ENCODE measurements at regions not wholly inside any gene's neighbourhood (a gene's known extent, or its start where the extent isn't known, plus 50 kb on each side); places are given as distances from the start of the nearest gene placed in this dataset.

DNA sequence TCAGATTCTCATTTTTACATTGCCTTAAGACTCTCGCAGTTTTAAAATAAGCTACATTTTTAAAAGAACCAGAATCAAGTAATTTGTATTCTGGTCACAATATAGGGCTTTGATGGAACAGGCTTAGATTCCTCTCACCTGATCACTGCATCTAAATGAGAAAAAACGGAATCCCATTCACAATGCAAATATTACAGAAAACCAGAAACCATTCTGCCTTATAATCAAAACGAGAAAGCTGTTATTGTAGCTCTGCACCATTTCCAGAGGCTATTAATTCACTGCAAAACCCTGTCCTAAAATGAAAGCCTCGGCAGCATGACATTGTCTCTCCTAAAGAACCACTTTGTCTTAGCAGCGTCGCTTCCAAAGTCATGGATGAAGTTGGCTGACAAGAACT, 116.1 kb upstream of the ZNF366 start:
- no peak for DNase-seq (ENCODE audit: low read depth in 3 of 3, low spot score in 2 of 3)

DNA sequence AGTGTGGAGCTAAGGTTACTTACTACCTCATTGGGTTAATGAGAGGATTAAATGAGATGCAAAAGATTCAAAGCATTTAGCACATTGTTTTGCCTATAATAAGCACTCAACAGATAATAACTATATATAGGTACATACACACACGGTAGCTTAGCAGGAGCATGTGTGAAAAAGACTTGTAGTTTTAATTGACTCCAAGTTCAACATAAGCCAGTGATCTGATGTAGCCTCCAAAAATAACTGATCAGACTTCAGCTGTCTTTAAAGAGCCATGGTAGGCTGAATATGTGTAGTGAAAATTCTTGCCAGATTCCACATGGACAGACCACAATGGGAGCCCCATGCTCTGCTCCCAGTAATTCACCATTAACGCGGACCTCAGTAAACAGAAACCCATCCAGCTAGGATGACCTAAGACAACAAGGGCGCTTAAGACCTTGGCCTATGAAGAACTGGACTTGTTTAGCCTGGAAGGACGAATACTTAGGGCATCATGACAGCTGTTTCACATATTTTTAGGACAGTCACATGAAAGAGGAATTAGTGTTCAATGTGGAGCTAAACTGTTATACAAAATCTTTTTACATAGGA, 115.1 kb upstream of the ZNF366 start:
- no peak for DNase-seq (ENCODE audit: low read depth in 3 of 3, low spot score in 2 of 3)

DNA sequence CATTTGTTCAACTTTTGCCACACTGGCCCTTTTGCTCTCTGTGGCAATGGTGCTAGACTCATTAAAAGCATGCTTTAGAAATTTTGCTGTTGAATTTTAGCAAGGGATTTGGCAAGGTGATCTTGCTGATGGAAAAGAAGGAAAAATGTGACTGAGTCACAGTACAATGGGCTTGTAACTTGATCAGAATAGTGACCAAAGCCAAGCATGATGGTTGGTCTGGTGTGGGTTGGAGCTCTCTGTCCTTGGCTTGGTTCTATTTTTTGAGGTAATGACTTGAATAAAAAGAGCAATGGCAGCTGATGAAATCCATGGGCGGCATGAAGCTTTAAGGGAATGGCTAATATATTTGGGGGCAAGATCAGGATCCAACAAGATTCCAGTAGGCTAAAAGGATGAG, 114.4 kb upstream of the ZNF366 start:
- no peak for DNase-seq (ENCODE audit: low read depth in 3 of 3, low spot score in 2 of 3)

DNA sequence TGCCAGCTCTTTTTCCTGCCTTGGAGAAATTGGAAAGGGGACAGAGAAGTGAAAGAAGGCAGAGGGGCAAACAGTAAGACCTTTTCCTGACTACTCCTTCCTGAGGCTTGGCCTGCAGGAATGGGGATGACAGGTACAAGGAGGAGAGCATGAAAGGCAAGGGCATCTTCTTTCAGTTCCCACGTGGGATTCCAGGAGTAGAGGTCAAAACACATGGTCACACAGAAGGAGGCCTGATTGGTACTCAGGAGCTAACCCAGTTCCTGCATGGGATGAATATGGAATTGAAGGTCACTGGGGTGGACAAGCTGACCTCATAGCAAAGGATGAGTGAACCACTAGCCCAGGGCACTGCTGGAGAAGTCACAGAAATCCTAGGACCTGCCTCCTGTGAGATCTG, 112.5 kb upstream of the ZNF366 start:
- no peak for DNase-seq (ENCODE audit: low read depth in 3 of 3, low spot score in 2 of 3)

DNA sequence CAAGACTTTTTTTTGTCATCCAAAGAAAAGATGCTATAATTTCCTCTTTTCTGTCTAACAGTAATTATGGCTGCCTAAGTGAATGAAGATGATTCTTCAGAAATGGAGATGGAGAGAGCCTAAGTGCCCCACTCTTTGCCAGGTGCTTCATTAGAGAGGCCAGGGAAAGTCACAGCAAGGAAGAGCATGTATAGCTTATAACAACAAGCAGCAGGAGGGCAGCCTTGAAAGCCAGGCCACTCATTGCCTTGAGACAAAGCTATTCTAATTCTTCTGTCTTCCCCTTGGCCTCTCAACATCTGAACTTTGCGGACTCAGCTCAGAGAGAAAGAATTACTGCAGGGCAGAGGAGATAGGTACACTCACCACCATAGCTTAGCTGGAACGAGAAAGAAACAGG, 112.0 kb upstream of the ZNF366 start:
- no peak for DNase-seq (ENCODE audit: low read depth in 3 of 3, low spot score in 2 of 3)

DNA sequence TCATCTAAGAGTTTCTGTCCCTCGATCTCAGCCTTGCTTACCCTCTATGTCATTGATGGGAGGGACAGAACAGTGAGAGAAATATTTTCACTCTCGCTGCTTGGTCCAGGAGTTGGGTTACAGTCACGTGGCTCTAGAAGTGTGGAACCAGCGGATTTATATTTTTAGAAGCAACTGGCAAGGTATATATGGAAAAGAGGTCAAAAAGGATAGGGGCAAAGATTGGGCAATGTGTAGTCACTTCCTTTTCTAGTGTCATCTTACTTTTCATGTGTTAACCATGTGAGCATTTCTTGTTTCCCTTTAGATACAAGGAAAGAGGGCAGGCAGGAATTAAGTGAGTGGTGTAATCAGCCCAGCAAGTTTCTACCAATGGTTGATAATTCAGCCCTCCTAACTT, 111.5 kb upstream of the ZNF366 start:
- DNase-seq (ENCODE audit: low read depth in 3 of 3, low spot score in 2 of 3), result no peak

DNA sequence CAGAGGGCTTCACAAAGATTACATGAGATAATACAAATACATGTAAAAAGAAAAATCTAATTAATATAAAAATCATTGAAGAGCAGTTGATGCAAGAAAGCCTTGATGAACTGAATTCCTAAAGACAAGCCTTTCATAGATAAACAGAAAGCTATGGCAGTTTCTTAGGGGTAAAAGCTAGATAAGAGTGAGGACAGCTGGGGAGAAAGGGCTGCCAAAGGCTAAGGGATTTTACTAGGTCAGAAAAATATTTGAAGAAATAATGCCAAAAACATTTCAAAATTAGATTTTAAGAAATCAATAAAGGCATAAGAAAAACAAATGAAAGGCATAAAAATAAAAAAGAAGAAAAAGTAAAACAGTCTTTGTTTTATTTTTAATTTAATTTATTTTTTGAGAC, 107.9 kb upstream of the ZNF366 start:
- DNase-seq (ENCODE audit: low read depth in 3 of 3, low spot score in 2 of 3), result no peak

DNA sequence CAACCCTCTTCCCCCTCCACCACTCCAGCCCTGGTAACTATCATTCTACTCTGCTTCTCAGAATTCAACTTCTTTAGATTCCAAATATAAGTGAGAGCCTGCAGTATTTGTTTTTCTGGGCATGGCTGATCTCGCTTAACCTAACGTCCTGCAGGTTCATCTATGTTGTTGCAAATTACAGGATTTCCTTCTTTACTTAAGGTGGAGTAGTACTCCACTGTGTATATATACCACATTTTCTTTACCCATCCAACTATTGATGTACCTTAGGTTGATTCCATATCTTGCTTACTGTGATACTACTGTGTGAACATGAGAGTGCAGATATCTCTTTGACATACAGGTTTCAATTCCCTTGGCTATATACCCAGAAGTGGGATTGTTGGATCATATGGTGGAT, 106.3 kb upstream of the ZNF366 start:
- no peak for DNase-seq (ENCODE audit: low read depth in 3 of 3, low spot score in 2 of 3)

DNA sequence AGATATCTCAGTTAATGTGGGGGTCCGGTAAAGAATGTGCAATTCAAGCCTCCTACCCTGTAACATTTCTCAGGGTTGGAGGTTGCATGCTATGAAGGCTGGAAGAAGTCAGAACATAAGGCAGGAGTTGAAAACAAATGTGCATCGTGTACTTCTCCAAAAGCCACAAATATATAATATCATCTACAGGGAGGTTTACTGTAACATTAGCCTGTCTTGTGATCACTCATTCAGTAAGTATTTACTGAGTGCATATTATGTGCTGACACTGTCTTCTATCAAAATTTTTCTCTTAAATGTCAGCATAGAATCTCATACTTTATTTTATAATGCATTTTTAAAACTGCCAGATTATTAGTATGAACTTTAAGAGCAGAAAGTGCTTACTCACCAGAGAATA, 105.6 kb upstream of the ZNF366 start:
- DNase-seq (ENCODE audit: low read depth in 3 of 3, low spot score in 2 of 3), result no peak

DNA sequence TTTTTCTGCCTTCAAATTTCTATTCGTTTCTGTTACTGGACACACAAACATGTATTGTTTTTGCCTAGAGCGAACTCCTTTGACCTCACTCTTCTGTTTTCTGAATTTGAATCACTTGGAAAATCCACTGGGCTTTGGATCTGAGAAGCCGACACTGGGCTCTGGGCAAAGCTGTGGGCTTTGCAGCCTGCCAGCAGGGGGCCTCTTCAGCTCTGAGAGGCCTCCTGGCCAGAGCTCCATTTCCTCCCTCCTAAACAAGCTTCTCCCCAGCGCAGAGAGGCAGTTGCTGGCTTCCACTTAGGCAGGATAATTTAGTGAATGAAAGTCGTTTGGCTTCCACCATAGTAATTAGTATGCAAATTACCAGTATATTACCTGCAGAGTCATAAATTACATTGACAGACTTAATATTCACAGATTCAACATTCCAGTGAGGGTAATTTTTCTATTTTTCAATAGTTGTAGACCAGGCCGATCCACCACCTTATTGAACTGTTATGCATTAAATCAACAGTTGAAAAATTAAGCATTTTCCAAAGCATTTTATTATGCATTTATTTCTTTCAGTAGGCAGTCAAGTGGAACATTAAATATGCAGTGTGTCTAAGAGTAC, 104.0 kb upstream of the ZNF366 start:
- peak in 2 of 3 donors; percentile 36 to 52 for DNase-seq (ENCODE audit: low read depth in 3 of 3, low spot score in 2 of 3)

DNA sequence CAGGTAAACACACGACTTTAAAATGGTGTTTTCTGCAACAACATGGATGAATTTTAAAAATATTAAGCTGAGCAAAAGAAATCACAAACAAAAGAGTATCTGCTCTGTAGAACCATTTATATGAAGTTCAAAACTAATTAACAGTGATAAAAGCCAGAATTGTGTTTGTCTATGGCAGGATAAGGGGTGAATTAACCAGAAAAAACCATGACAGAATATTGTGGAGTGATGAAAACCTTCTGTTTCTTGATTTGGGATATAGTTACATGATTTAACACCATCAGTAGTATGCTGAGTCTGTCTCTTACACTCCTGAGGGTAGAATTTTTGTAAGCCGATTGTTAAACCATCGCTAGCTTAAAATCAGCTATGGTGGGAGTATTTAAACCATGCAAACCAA, 101.7 kb upstream of the ZNF366 start:
- DNase-seq (ENCODE audit: low read depth in 3 of 3, low spot score in 2 of 3), result no peak

DNA sequence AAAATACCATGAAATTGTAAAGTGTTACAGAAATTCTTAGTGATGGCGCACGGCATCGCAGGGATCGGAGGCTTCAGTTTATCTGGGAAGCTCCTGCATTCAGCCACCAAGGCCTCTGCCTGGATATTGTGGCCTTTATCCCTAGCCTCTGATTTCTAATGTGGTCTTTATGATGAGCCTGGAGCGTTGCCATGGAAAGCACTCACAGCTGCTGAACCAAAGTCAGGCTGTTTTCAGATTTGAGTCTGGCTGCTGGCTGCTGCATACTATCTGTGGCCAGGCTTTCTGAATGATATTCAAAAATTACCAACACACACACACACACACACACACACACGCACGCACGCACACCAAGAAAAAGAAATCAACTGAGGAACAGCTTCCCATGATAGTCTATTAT, 101.1 kb upstream of the ZNF366 start:
- DNase-seq (ENCODE audit: low read depth in 3 of 3, low spot score in 2 of 3), result peak in 1 of 3 donors; percentile 29

DNA sequence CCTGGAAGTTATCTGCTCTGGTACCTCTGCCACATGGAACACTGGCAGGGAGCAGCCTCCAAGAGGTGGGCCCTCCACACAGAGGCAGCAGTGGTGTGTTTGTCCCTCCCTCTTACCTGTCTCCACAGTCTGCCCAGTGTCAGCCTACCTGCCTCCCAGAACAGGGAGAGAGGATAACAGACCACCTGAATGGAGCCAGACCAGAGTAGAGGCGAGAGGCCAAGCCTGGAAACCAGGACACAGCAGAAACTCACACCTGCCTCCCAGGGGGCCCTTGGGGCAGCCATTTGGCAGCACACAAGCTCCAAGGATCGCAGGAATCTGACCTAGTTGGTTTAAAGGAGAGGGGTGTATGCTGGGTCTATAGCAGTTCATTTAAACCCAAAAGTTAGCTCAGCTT, 100.2 kb upstream of the ZNF366 start:
- DNase-seq (ENCODE audit: low read depth in 3 of 3, low spot score in 2 of 3), result no peak

DNA sequence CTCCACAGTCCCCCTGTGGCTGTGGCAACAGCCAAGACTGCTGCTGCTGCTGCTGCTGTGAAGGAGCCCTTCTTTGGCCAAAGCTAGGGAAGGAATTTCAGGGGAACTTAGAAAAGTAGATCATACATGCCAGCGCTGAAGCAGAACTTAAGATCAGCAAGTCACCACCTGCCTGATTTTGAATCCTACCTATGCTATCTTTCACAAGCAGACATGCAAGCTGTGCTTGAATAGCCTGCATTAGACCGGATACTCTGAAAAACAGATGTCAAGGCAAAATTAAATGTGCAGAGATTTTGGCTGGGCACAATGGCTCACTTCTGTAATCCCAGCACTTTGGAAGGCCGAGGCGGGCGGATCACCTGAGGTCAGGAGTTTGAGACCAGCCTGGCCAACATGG, 99.3 kb upstream of the ZNF366 start:
- no peak for DNase-seq (ENCODE audit: low read depth in 3 of 3, low spot score in 2 of 3)

DNA sequence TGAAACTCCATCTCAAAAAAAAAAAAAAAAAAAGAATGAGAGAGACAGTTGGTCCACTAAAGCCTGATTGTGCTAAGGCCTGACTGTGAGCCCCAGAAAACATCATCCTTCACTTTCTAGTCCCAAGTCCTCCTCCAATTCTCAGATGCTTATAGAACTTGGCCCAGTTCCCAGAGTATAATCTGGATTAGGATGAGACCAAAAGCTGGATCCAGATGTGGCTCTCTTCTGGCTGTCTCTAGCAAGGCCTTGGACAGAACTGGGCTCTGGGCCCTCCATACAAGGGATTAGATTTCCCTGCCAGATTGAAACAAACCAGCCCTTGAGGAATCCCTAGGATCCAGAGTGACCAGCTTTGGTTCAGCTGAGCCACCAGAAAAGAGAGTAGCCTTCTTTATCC, 98.4 kb upstream of the ZNF366 start:
- no peak for DNase-seq (ENCODE audit: low read depth in 3 of 3, low spot score in 2 of 3)

DNA sequence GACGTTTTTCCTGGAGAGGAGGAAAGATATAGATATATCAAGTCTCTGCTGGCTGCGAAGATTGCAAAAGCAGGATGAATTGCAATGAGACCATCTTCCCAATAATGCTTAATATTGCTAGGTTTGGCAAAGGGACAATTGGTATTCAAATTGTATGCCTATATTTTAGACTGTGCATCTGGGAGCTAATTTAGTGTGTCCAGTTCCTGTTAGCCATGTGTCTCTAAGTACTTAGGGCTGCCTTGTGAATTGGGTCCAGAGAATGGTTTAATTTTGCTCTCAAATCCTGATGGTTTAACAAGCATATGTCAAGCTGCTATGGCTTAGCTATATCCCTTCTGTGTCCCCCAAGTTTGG, 97.6 kb upstream of the ZNF366 start:
- DNase-seq (ENCODE audit: low read depth in 3 of 3, low spot score in 2 of 3), result no peak

DNA sequence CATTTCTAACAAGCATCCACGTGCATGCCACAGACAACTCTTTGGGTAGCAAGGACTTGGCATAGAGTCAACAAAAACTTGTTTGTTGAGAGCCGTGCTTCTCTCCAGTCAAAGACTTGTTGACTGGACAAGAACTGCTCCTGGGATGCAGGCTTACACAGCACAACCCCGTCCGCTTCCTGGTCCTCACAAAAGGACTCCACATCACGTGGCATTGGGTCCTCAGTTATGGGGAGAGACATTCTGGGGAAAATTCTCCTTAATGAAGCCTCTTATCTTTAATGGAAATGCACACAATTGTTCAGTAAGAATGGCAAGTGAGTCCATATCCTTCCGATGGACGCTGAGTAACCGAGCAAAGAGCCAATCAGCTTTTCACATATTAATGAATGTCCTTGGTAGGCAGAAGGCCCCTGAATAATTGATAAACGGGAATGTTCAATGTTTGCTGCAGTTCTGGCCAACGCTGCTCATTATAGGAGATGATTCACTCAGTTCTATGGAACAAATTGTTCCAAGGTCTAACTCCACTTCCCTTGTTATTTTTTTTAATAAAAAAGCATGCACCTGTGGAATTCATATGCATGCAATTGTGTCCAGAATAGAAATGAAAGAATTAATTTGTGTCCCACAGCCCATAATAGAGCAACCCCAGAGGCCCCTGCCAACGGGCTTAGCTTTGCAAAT, 97.0 kb upstream of the ZNF366 start:
- no peak for DNase-seq (ENCODE audit: low read depth in 3 of 3, low spot score in 2 of 3)

DNA sequence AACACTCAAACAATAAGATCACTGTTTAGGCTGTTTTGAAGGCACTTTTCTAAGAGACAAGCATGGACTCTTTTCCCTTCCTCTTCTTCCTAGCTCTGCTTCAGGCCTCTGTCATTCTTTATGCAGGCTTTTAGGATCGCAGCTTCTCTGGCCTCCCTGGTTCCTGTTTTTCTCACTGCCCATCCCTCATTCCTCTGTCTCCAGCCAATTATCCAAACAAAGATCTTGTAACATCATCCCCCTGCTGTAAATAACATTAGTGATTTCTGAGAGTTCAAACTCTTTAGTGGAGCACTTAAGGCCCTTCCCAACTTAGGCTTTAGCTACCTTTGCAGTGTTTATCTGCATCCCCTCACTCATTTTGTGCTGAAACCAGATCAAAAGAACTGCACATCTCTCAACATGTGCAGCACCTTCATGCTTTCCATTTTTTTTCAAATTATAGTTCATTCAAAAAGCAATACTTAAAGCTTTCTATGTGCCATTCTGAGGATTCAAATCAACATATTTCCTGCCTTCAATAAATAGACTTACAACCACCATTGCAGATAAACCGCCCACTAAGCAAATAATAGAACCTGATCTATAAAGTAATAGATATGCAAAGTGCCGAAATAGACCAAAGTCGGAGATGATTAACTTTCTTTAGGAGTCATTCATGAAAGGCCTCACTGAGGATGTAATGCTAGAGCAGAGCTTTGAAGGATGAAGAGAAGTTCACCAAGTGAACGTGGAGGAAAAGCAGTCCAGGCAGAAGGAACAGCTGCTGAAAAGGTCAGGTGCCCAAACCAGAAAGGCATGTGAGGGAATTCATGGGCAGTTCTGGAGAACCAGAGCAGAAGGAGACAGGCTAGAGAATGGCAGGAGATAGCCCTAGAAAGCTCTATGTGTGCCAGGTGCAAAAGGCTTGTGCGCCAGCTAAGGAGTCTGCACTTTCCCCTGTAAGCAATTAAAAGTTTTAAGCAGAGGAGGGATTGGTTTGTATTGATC, 95.8 kb upstream of the ZNF366 start:
- no peak for DNase-seq (ENCODE audit: low read depth in 3 of 3, low spot score in 2 of 3)

DNA sequence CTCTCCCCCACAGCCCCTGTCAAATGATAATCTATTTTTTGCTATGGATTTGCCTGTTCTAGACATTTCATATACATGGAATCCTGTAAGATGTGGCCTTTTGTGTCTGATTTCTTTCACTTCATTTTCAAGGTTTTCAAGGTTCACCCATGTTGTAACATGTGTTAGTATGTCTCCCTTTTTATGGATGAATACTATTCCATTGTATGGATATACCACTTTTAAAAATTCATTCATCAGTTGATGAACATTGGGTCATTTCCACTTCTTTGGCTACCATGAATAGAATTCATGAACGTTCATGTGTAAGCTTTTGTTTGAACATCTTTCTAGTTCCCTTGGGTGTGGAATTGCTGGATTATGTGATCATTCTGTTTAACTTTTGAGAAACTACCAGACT, 94.7 kb upstream of the ZNF366 start:
- no peak for DNase-seq (ENCODE audit: low read depth in 3 of 3, low spot score in 2 of 3)

DNA sequence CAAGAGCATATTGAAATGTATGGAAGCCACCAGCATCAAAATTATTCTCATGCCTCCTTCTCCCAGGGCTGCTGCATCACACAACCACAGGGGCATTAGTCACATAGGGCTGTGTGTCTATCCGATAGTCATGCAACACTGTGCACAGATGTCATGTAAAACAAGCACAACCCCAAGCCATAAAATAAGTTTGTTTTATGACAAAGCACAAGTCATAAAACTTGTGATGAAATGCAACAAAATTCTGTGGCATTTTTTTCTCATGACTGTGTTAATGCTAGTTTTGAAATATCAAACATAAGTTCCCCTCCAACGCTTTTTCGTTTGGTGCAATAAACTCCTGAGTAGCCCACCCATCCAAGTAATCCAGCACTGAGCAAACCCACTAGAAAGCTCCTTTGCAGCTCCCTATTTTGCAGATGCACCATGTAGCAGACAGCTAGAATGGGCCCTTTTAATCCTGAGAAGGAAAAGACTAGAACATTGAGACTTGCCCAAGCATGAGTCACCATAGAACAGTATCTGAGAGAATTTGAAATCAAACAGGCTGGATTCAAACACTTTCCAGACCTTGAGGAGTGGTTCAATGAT, 93.3 kb upstream of the ZNF366 start:
- DNase-seq (ENCODE audit: low read depth in 3 of 3, low spot score in 2 of 3), result no peak

Measured in right renal cortex interstitium (tissue), 3 donors.